ENCODE measurements at regions not wholly inside any gene's neighbourhood (a gene's known extent, or its start where the extent isn't known, plus 50 kb on each side); places are given as distances from the start of the nearest gene placed in this dataset.

DNA sequence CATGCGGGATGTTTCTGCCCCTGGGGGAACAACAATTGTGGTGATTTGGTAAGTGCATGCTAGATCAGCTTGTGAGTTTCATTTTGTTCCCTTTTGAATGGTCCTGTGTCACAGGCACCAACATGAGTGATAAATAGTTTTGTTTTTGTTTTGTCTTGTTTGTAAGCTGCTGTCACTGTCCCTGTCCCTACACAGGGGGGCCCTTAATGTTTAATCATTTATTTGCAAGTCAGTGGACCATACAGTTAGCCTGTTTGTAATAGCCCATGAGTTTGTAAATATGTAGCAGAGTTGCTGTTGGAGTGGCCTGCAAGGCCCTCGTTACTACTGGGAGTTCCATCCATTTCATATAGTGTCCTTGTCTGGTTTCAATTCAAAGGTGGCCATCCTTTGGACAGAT lies 979.6 kb upstream of the SPRY2 start:
- Histone ChIP-seq H3K27me3 (replicated peaks in 1 of 4; ENCODE audit: control extremely low read depth in 1 of 4, control insufficient read depth in 3 of 4, insufficient read depth in 4 of 4, low read length in 3 of 4) (no peaks in the 10 kb centered on the region), H2AFZ (ENCODE audit: insufficient read depth, low read depth, low read length, poor library complexity, severe bottlenecking) (no peak overlapping the region), H3K27ac (ENCODE audit: low read length in 2 of 2) (no peak overlapping the region), H3K4me2 (replicated peaks; ENCODE audit: low read depth, low read length, poor library complexity, severe bottlenecking) (no peak overlapping the region), H3K79me2 (ENCODE audit: control insufficient read depth, insufficient read depth, low read length) (no peaks in the 10 kb centered on the region), H4K20me1 (ENCODE audit: control insufficient read depth, insufficient read depth, low read length, poor library complexity, severe bottlenecking) (no peaks in the 10 kb centered on the region), H3K36me3 (replicated peaks in 1 of 2; ENCODE audit: control extremely low read depth in 1 of 2, control insufficient read depth in 1 of 2, extremely low read depth in 1 of 2, insufficient read depth in 2 of 2, low read length in 1 of 2) (no peaks in the 10 kb centered on the region), H3K9me3 (ENCODE audit: control extremely low read depth in 1 of 3, control insufficient read depth in 2 of 3, insufficient read depth in 1 of 3, low read length in 2 of 3) (peaks cover 0 to 6% (median 0%) of the 10 kb centered on the region in 3 donors), H3K4me3 (ENCODE audit: control extremely low read depth in 1 of 5, extremely low read depth in 1 of 5, insufficient read depth in 1 of 5, low read depth in 2 of 5, low read length in 4 of 5) (no peak overlapping the region), H3K9ac (ENCODE audit: low read length) (no peak overlapping the region), H3K4me1 (ENCODE audit: control insufficient read depth in 2 of 2, insufficient read depth in 2 of 2, low read length in 2 of 2) (no peaks in the 10 kb centered on the region)
- intact Hi-C loops (cut with micrococcal nuclease), result no loop called here
- Mint-ChIP-seq H3K9me3 (ENCODE audit: insufficient read depth) (peaks cover 3% of the 10 kb centered on the region), H3K27me3 (no peaks in the 10 kb centered on the region), H3K4me1 (no peaks in the 10 kb centered on the region), H3K27ac (no peak overlapping the region), H3K4me3 (no peak overlapping the region)
- CTCF ChIA-PET, result no interaction called here
- POLR2A ChIA-PET, result no interaction called here
- 100% methylated on average over 2 of the region's 2 CpGs for WGBS (ENCODE audit: insufficient coverage)
- ATAC-seq (ENCODE audit: low read depth), result no peak
- TF ChIP-seq EZH2 (IDR thresholded peaks at IDR 0.05; ENCODE audit: borderline replicate concordance, insufficient read depth, low read depth, low read length, poor library complexity, severe bottlenecking), result no peak
- no peak for TF ChIP-seq CTCF (IDR thresholded peaks at IDR 0.05)
- DNase-seq, result no peak

GRCh38 chr13:81319351-81319750 lies 978.4 kb upstream of the SPRY2 start:
- intact Hi-C loops (cut with micrococcal nuclease), result no loop called here
- Mint-ChIP-seq H3K27me3 (no peaks in the 10 kb centered on the region), H3K4me1 (no peaks in the 10 kb centered on the region), H3K9me3 (ENCODE audit: insufficient read depth) (peaks cover 3% of the 10 kb centered on the region), H3K4me3 (no peak overlapping the region), H3K27ac (no peak overlapping the region)
- POLR2A ChIA-PET, result no interaction called here
- WGBS (ENCODE audit: insufficient coverage), result 90% methylated on average over 3 of the region's 3 CpGs
- H2AFZ ChIP-seq (ENCODE audit: insufficient read depth, low read depth, low read length, poor library complexity, severe bottlenecking), result no peak overlapping the region
- H3K27ac ChIP-seq (ENCODE audit: low read length in 2 of 2), result no peak overlapping the region
- CTCF ChIA-PET, result no interaction called here
- ATAC-seq (ENCODE audit: low read depth) (no peak), DNase-seq (no peak)
- H3K4me1 ChIP-seq (ENCODE audit: control insufficient read depth in 2 of 2, insufficient read depth in 2 of 2, low read length in 2 of 2), result no peaks in the 10 kb centered on the region
- no peaks in the 10 kb centered on the region for H3K36me3 ChIP-seq (replicated peaks in 1 of 2; ENCODE audit: control extremely low read depth in 1 of 2, control insufficient read depth in 1 of 2, extremely low read depth in 1 of 2, insufficient read depth in 2 of 2, low read length in 1 of 2)
- H3K79me2 ChIP-seq (ENCODE audit: control insufficient read depth, insufficient read depth, low read length), result no peaks in the 10 kb centered on the region
- H3K4me3 ChIP-seq (ENCODE audit: control extremely low read depth in 1 of 5, extremely low read depth in 1 of 5, insufficient read depth in 1 of 5, low read depth in 2 of 5, low read length in 4 of 5), result no peak overlapping the region
- no peak for TF ChIP-seq CTCF (IDR thresholded peaks at IDR 0.05)
- no peak for TF ChIP-seq EZH2 (IDR thresholded peaks at IDR 0.05; ENCODE audit: borderline replicate concordance, insufficient read depth, low read depth, low read length, poor library complexity, severe bottlenecking)
- H3K9me3 ChIP-seq (ENCODE audit: control extremely low read depth in 1 of 3, control insufficient read depth in 2 of 3, insufficient read depth in 1 of 3, low read length in 2 of 3), result peaks cover 0 to 6% (median 0%) of the 10 kb centered on the region in 3 donors
- H4K20me1 ChIP-seq (ENCODE audit: control insufficient read depth, insufficient read depth, low read length, poor library complexity, severe bottlenecking), result no peaks in the 10 kb centered on the region
- no peaks in the 10 kb centered on the region for H3K27me3 ChIP-seq (replicated peaks in 1 of 4; ENCODE audit: control extremely low read depth in 1 of 4, control insufficient read depth in 3 of 4, insufficient read depth in 4 of 4, low read length in 3 of 4)
- H3K4me2 ChIP-seq (replicated peaks; ENCODE audit: low read depth, low read length, poor library complexity, severe bottlenecking), result no peak overlapping the region
- no peak overlapping the region for H3K9ac ChIP-seq (ENCODE audit: low read length)
